ENCODE measurements at regions not wholly inside any gene's neighbourhood (a gene's known extent, or its start where the extent isn't known, plus 50 kb on each side); places are given as distances from the start of the nearest gene placed in this dataset.

- no peak for TF ChIP-seq SIN3A (conservative IDR thresholded peaks at IDR 0.05 in 1 of 2, IDR thresholded peaks at IDR 0.05 in 1 of 2; ENCODE audit: low read depth in 1 of 2, low read length in 2 of 2)
These were observed 981.4 kb upstream of the DDX18 start (continued) for GRCh38 chr2:116833052-116833451.
